Tibial nerve (tissue), 4 donors: ENCODE measurements at regions not wholly inside any gene's neighbourhood (a gene's known extent, or its start where the extent isn't known, plus 50 kb on each side); places are given as distances from the start of the nearest gene placed in this dataset.

Source experiments
- DNase-seq, 2 donors: peaks; one replicate each; pipeline ENCODE4 v3.0.0-alpha.2; 2019; ENCODE audit warnings: low spot score in 2 of 2
- H3K27ac ChIP-seq, 4 donors: fragments of 200-600 bp; sonication (generic) in 3 of 4; one replicate each; pipeline ENCODE4 v1.5.1; 2017 to 2019; ENCODE audit warnings: mild to moderate bottlenecking in 1 of 4
- H3K27me3 ChIP-seq, 2 donors: fragments of 200-600 bp; sonication (generic) in 1 of 2; one replicate each; pipeline versions ENCODE4 v1.5.1 to v1.6.0; 2017 to 2019
- H3K36me3 ChIP-seq, 3 donors: fragments of 200-600 bp; sonication (generic); one replicate each; pipeline ENCODE4 v1.5.1; 2018 to 2019
- H3K4me1 ChIP-seq, 4 donors: fragments of 200-600 bp; sonication (generic) in 3 of 4; one replicate each; pipeline ENCODE4 v1.5.1; 2017 to 2019
- H3K4me3 ChIP-seq, 4 donors: fragments of 200-600 bp; sonication (generic) in 3 of 4; one replicate each; pipeline ENCODE4 v1.5.1; 2017 to 2019; ENCODE audit warnings: mild to moderate bottlenecking in 1 of 4, moderate library complexity in 1 of 4
- H3K9me3 ChIP-seq, 4 donors: fragments of 200-600 bp; sonication (generic) in 3 of 4; one replicate each; pipeline ENCODE4 v1.5.1; 2017 to 2019
- EP300 ChIP-seq, 2 donors: sonication (generic); formaldehyde crosslinking; IDR thresholded peaks; one replicate each; pipeline ENCODE4 v1.6.1; 2017; ENCODE audit warnings: antibody characterized with exemption in 2 of 2, mild to moderate bottlenecking in 1 of 2
- POLR2A ChIP-seq, 2 donors: fragments of 450-650 bp; IDR thresholded peaks; one replicate each; pipeline ENCODE4 v1.6.1; 2017; ENCODE audit warnings: antibody characterized with exemption in 2 of 2, mild to moderate bottlenecking in 2 of 2, moderate library complexity in 2 of 2
- WGBS, 2 donors: methylation state at CpG; one replicate each; pipeline ENCODE4 v1.1.5; 2018; 5-methylcytosine and 5-hydroxymethylcytosine counted together
- TF ChIP-seq, protein P1 (sequence below), 5 experiments: fragments of 200-600 bp in 3 of 5; fragments of 450-650 bp in 2 of 5; sonication (generic) in 3 of 5; IDR thresholded peaks; one replicate each; pipeline ENCODE4 v1.5.1; 2016 to 2019; ENCODE audit warnings: antibody characterized with exemption in 5 of 5, mild to moderate bottlenecking in 3 of 5, moderate library complexity in 2 of 5

DNA sequence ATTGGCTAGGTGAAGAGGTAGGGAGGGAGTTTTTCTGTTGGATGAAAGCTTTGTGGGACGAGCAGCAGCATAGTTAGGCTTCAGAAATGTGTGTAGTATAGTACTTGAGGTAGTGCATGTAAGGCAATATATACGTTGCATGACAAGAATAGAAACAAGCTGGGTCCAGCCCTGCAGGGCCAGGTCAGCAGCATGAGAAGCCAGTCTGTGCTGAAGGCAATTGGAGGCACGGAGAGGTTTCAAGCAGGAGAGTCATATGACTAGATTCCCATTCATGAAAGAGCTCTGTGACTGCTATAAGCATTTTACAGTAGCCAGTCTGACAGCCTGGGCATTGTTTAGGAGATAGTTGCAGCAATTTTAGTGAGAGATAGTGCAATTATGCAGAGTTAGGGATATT, 84.2 kb upstream of the DSCAM start:
- no peak for TF ChIP-seq POLR2A (IDR thresholded peaks at IDR 0.05)
- TF ChIP-seq, protein P1, sequence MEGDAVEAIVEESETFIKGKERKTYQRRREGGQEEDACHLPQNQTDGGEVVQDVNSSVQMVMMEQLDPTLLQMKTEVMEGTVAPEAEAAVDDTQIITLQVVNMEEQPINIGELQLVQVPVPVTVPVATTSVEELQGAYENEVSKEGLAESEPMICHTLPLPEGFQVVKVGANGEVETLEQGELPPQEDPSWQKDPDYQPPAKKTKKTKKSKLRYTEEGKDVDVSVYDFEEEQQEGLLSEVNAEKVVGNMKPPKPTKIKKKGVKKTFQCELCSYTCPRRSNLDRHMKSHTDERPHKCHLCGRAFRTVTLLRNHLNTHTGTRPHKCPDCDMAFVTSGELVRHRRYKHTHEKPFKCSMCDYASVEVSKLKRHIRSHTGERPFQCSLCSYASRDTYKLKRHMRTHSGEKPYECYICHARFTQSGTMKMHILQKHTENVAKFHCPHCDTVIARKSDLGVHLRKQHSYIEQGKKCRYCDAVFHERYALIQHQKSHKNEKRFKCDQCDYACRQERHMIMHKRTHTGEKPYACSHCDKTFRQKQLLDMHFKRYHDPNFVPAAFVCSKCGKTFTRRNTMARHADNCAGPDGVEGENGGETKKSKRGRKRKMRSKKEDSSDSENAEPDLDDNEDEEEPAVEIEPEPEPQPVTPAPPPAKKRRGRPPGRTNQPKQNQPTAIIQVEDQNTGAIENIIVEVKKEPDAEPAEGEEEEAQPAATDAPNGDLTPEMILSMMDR (IDR thresholded peaks at IDR 0.05), result no peak
- Histone ChIP-seq H3K9me3 (peaks cover 0 to 23% (median 2%) of the 10 kb centered on the region in 4 donors), H3K27ac (no peak overlapping the region), H3K4me3 (no peak overlapping the region), H3K4me1 (no peaks in the 10 kb centered on the region), H3K27me3 (no peaks in the 10 kb centered on the region), H3K36me3 (no peaks in the 10 kb centered on the region)
- 33 to 47% methylated on average over 3 of the region's 3 CpGs for WGBS, 2 donors
- no peak for DNase-seq

DNA sequence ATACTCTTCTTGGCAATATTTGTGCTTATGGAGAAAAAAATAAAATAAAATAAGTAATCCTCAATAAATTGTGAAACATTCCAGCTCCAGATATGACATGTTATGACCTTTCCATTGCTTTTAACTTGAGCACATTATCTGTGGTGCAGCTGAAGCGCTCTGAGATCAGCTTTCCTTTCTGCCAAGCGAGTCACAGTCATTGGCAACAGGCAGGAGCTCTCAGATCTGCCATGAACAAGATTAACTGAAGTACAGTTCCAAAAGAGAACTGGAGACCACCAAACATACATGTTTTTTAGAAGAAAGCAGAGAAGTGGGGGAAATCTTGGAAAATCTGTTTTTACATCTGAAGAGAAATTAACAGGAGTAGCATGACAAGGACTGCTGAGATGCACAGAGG, 89.2 kb upstream of the DSCAM start:
- TF ChIP-seq POLR2A (IDR thresholded peaks at IDR 0.05) (no peak), EP300 (IDR thresholded peaks at IDR 0.05) (no peak)
- TF ChIP-seq, protein P1 (IDR thresholded peaks at IDR 0.05), result no peak
- Histone ChIP-seq H3K27ac (no peak overlapping the region), H3K9me3 (no peaks in the 10 kb centered on the region), H3K27me3 (no peaks in the 10 kb centered on the region), H3K4me3 (no peak overlapping the region), H3K4me1 (no peaks in the 10 kb centered on the region), H3K36me3 (no peaks in the 10 kb centered on the region)
- DNase-seq, result no peak
- 77 to 85% methylated on average over 2 of the region's 2 CpGs for WGBS, 2 donors

DNA sequence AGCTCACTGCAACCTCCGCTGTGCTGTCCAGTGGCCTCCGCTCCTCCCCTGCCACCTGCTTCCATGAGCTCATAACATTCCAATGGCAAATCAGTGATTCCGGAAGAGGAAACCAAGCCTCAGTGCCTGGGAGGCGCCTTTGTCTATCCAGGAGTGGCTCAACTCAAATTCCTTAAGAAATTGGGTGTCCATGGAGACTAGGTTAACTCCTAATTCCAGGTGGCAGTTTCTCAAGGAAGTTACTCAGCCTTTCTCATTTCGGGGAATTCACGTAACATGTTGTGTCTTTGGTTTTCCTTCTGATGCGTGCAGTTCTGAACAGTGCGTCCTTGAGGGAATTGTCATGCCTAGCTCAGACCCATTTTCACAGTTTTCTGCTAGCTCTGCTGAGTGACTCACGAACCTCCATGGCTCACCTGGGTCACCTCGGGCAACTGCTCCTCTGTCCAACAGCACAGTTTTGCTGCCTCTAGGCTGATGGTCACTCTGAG, 89.9 kb upstream of the DSCAM start:
- no peak overlapping the region for H3K4me3 ChIP-seq
- 88% methylated on average over 10 of the region's 10 CpGs for WGBS, 2 donors
- no peak for DNase-seq
- H3K9me3 ChIP-seq, result no peaks in the 10 kb centered on the region
- H3K27ac ChIP-seq, result no peak overlapping the region
- H3K4me1 ChIP-seq, result no peaks in the 10 kb centered on the region
- H3K27me3 ChIP-seq, result no peaks in the 10 kb centered on the region
- H3K36me3 ChIP-seq, result no peaks in the 10 kb centered on the region
- TF ChIP-seq POLR2A (IDR thresholded peaks at IDR 0.05) (no peak), EP300 (IDR thresholded peaks at IDR 0.05) (no peak)
- TF ChIP-seq, protein P1 (IDR thresholded peaks at IDR 0.05), result no peak

DNA sequence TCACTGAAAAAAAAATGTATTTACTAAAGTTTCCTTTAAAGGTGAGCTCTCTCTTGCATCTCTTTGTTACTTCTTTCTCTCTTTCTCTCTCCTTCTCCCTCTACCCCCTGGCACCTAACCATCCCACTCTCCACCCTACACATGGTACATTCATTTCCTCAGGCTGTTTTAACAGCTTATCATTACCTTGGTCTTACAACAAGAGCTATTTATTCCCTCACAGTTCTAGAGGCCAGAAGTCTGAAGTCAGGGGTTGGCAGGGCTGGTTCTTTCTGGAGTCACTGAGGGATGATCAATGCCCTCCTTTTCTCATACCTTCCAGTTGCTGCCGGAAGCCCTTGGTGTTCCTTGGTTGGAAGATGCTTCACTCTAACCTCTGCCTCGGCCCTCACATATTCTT, 91.1 kb upstream of the DSCAM start:
- 77 to 79% methylated on average over 2 of the region's 2 CpGs for WGBS, 2 donors
- Histone ChIP-seq H3K36me3 (no peaks in the 10 kb centered on the region), H3K27me3 (no peaks in the 10 kb centered on the region), H3K27ac (no peak overlapping the region), H3K4me1 (no peaks in the 10 kb centered on the region), H3K4me3 (no peak overlapping the region), H3K9me3 (no peaks in the 10 kb centered on the region)
- TF ChIP-seq, protein P1 (IDR thresholded peaks at IDR 0.05), result no peak
- TF ChIP-seq POLR2A (IDR thresholded peaks at IDR 0.05) (no peak), EP300 (IDR thresholded peaks at IDR 0.05) (no peak)
- no peak for DNase-seq

DNA sequence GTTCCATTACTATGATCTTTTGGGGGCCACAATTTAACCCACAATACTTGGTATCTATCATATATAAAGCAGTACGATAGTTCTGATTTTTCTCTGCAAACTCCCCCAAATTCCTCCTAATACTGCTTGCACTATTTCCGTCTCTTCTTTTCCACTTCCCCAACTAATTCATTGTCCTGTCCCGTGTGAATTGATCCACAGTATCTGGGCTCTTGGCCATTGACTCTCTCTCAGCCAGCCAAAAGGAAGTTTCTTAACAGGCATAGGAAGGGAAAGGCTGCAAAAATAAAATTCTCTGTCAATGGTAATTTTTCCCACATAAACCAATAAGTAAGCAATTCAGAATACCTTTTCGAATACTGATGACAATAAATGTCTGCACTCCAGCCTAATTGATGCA, 91.7 kb upstream of the DSCAM start:
- TF ChIP-seq EP300 (IDR thresholded peaks at IDR 0.05), result no peak
- H3K27ac ChIP-seq, result no peak overlapping the region
- no peaks in the 10 kb centered on the region for H3K4me1 ChIP-seq
- H3K9me3 ChIP-seq, result no peaks in the 10 kb centered on the region
- DNase-seq, result no peak
- no peaks in the 10 kb centered on the region for H3K27me3 ChIP-seq
- no peak overlapping the region for H3K4me3 ChIP-seq
- H3K36me3 ChIP-seq, result no peaks in the 10 kb centered on the region
- WGBS, 2 donors, result 44 to 51% methylated on average over 4 of the region's 4 CpGs

DNA sequence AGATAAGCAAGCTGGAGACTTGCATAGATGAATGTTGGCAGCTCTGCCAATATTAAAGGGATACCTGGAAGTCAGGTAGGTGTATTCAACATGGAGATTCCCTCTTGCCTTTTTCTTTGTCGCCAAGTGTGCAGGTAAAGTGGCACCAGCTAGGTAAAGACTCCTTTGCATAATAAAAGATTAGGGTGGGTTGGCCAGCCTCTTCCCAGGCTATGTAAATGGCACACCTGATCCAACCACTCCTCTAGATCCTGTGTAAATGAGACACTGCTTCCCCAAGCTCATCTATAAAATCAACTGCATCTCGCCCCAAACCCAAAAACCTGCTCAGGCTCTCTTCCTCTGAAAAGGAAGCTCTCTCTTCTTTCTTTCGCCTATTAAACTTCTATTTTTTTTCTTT, 100.8 kb upstream of the DSCAM start:
- Histone ChIP-seq H3K27ac (no peak overlapping the region), H3K4me1 (no peaks in the 10 kb centered on the region), H3K4me3 (no peak overlapping the region), H3K27me3 (no peaks in the 10 kb centered on the region), H3K36me3 (no peaks in the 10 kb centered on the region), H3K9me3 (peaks cover 0 to 15% (median 2%) of the 10 kb centered on the region in 4 donors)
- TF ChIP-seq POLR2A (IDR thresholded peaks at IDR 0.05) (no peak), EP300 (IDR thresholded peaks at IDR 0.05) (no peak)
- TF ChIP-seq, protein P1 (IDR thresholded peaks at IDR 0.05), result no peak
- 84 to 91% methylated on average over 3 of the region's 3 CpGs for WGBS, 2 donors
- DNase-seq, result no peak
